COLO668 (cell line): ENCODE measurements at regions not wholly inside any gene's neighbourhood (a gene's known extent, or its start where the extent isn't known, plus 50 kb on each side); places are given as distances from the start of the nearest gene placed in this dataset.

Experiments used
- DNase-seq: peaks from one replicate; lab custom pipeline; 2025; ENCODE audit not compliant: unreplicated experiment; lab: John Stamatoyannopoulos, UW

- no peak for DNase-seq
Measured at GRCh38 chr19:30648866-30649862, 277.0 kb downstream of the ZNF536 start.

DNA sequence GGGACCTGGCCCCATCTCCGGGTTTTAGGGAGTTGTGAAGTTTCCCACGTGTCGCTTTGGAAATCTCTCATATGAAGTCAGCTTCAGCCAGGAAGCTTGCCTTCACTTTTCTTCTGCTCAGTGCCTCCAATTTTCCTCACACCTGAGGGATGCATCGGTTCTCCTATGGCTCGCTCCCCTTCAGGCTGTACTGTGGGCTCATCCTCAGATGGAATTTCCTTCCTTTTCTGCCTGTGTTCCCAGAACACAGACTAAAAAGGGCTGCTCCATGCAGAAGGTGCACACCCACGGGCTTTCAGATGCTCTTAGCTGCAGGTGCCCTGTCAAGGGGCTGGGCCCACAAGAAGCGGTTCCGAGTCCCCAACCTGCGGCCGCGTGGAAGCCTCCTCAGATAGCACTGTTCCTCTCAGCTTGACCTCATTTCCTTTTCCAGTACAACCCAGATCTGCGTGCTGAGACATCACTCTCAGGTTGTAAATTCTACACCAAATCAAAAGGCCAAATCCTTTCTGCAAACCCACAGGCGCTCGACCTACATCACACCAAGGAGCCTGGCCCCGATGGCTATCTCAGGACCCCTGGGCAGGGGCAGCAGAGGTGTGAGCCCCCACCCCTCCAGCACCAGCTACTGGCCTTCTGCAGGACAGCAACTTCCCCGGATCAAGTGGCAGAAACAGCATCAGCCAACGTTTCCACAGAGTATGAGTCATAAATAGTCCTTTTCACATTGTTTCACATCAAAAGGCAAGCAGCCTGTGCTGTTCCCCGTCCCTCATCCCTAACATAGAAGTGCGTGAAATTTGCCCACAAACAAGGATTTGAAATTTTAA, 275.9 kb downstream of the ZNF536 start:
- no peak for DNase-seq

GRCh38 chr19:30646806-30647205, 274.6 kb downstream of the ZNF536 start:
- no peak for DNase-seq

DNA sequence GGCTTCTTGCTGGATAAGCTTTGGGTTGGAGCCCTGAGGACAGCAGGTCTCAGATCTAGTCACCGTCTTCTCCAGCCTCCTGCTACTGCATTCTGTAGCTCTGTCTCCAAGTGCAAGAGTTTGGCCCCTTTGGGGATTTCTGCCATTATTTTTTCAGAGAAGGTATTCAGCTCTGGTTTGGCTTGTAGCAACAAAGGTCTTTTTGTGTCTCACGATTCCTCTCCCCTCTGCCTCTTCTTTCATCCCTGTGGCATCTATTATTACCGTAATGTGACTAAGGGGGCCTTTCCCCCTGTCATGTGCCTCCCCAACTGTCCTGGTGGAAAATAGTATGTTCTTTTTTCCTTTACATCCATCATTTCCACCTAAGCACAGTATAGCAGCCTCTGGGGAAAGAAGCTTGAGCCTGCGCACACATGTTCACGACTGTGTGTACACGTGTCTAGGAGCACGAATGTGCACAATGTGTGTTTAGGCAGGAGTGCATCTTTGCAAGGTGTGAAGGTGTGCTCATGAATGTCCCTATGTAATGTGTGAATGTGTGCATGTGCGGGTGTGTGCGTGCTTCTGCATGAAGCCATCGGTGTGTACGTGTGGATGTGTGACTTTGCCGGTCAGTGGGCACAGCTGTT, 273.9 kb downstream of the ZNF536 start:
- no peak for DNase-seq

DNA sequence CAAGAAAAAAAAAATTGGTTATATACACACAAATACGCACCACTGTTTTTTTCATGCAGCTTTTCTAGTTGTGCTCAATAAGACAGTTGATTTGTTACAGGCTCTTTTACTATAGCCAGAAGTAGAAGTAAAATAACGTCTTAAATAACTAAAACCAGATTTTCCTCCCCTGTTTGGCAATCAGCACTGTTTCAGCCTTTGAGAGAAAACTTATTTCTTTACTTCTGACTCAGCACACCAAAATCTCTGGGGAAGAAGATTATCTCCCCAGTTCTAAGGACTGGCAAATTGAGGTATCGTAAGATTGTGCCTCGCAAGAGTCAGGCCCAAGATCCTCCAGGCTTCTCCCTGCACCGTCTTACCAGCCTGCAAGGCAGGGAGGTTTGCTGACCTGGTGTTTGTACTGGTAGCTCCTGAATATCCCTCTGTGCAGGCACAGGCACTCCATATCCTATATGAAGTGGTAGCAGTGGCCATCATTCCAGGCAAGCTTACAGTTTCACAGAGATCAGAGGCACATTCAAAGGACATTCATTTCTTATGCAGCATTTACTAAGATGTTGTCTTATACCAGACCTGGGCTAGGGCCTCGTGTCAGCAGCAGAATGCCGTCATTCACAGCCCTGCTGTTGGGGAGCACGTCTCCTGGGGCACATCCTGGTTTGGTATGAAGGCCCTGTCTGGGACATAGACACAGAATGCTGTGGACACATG, 268.2 kb downstream of the ZNF536 start:
- no peak for DNase-seq

DNA sequence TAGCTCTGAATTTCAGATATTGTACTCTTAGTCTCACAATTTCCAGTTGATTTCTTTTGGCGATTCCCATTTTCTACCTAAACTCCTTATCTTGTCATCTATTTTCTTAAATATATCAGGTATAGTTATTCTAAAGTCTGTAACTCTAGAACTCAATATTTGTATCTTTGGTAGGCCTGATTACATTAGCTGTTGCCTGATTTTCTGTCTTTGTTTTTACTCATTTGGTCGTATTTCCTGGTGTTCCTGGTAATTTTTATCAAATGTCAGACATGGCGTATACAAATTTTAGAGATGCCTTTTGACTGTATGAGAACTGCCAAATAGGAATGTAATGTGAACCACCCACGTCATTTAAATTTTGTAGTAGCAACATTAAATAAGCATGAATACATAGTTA, 266.7 kb downstream of the ZNF536 start:
- no peak for DNase-seq

- DNase-seq: no peak
Measured at GRCh38 chr19:30637926-30638325, 265.7 kb downstream of the ZNF536 start.

- DNase-seq: no peak
Measured at GRCh38 chr19:30634996-30635975, 263.1 kb downstream of the ZNF536 start.

DNA sequence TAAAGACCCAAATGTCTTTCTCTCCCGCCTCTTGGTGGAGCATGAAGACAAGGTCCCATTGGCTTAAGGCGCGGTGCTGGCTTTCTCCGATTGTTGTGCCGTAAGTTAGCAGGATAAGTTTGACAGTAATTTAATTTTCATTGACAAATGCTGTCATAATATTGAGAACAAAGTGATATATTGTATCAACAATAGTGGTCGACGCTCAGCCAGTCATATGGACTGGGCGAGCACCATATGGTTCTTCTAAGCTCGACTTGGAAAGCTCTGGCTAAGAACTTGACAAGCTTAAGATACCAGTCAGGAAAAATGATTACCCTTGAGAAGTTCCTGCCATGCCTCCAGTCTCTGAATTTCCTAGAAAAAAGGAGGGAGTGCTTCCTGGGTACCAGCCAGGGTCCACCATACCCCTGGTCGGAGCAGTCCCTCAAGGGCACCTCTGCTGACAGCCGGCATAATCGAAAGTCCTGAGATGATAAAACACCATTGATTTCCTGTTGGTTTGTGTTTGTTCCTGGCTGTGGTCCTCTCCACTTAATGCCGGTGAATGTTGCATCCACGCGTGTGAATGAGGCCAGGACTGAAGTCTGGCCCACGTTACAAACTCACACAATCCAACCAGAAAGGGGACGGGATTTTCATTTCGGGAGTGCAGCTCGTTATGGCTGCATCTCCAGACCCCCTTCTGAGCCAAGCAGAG, 262.1 kb downstream of the ZNF536 start:
- DNase-seq: no peak

- DNase-seq: no peak
Measured at GRCh38 chr19:30631033-30631370, 258.8 kb downstream of the ZNF536 start.

DNA sequence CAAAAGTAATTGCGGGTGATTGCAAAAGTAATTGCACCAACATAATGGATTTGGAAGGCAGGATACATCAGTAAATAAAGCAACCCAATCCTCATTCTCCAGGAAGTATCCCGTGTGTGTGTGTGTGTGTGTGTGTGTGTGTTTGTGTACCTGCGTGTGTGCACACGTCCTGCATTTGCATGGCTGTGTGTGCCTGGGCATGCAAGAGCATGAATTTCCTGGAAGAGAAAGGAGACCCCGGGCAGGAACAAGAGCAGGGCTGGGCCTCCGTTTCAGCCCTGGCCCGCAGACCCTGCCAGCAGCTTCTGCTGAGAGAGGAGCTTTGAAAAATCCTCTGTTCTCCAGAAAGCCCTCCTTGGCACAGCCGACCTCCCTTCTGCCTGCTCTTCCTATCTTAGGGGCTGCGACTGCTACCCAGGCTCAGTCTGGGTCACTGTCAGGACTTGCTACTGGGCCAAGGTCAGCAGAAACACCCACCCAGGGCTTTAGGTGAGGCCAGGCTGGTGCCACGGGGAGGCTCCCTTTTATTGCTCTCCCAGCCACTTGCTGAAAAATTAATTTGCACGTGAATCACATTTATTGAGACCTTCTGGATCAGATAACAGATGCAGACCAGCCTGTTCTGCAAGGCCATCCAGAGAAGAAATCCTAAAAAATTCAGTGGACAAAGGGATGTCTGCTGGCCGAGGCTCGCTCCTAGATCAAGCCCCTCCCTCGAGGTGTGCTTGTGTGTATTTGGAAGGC, 258.3 kb downstream of the ZNF536 start:
- no peak for DNase-seq

DNA sequence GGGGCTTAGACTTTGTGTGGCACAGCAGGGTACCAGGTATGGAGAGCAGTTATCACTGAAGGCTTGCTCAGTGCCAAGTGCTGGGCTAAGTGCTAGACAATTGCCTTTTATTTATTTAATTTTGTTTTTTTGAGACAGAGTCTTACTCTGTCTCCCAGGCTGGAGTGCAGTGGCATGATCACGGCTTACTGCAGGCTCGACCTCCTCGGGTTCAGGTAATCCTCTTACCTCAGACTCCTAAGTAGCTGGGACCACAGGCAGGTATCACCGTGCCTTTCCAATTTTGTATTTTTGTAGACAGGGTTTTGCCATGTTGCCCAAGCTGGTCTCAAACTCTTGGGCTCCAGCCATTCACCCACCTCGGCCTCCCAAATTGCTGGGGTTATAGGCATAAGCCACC, 256.9 kb downstream of the ZNF536 start:
- no peak for DNase-seq

DNA sequence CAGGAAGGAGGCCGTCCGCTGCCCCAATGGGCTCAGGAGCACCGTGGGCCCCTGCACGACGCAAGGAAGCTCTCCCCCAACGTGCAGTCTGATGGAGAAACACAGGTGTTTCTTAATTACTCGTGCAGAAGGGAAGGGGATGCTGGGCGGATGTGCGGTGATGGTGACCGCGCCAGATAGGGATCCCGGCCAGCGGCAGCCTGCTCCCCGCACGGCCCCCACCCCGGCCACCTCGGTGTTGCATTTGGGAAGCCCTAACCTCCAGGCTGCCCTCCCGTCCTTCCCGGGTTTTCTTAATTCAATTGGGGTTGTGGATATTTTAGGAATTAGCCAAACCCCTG, 254.4 kb downstream of the ZNF536 start:
- DNase-seq: no peak

DNA sequence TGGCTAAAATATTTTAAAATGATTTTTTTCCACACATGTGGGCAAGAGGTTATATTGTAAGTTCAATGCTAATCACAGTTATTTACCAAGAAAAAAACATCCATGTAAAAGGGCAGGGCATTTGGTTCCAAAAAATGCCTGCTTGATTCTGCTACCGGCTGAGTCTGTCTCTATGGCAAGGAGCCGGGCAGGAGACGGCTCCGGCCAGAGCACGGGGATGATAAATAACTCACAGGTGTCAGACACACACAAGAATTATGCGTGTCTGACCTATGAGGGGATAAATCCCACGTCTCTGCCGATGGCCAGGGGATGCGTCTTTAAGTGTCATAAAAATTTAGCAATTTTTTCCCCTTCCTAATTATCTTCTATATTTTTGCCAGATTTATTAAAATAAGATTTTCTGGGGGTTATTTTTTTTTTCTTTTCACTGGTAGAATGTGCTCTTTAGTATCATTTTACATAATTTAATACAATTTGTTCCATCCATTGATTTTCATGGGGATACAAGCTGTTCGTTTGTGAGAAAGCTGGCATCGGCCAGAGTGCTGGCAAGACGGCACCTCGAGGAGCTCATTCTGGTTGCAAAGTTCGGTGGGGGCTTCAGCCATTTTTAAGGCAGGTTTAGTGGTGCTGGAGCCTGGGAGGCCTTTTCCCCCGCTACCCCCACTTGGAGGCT, 253.9 kb downstream of the ZNF536 start:
- DNase-seq: no peak

DNA sequence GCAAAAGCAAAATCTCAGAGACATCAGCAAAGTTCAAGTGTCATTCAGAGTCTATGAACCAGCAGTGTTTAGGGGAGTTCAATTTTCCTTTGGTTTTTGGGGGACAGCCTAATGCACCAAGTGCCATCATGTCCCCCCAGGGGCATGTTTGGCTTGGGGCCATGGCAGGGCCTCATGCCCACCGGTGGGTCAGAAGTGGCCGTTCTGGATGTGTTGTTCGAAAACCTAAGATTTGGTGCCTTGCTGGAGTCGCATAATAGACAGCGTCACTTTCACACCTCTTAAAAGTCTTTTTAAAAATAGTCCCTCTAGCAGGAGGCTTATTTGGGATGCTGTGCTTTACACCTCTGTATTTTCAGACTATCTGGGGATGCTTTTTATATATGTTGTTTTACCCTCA, 250.1 kb downstream of the ZNF536 start:
- DNase-seq: no peak

DNA sequence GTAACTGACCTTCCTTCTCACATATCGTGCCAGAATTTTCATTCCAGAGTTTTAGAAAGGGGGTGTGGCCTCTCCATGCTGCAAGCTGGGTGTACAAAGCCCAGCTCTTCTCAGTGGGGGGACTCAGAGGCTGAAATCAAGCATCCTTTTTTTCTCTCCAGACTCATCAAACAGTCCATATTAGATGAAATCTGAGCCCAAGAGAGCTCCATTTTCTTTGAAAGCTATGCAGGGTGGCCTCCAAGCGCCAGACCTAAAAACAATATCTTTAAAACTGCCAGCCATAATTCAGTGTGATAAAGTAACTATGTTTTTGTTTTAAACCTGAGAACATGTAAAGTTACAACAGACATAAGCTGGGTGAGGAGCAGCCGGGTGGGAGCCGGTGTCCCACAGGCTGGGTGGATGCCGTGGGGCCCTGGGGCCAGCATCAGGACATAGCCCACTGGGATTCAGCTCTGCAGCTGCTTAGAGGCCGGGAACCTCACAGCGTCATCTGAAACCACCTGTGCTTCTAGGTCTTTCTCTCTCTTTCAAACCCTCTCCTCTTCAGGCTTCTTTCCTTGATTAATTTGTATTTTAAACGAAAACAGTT, 249.2 kb downstream of the ZNF536 start:
- no peak for DNase-seq

DNA sequence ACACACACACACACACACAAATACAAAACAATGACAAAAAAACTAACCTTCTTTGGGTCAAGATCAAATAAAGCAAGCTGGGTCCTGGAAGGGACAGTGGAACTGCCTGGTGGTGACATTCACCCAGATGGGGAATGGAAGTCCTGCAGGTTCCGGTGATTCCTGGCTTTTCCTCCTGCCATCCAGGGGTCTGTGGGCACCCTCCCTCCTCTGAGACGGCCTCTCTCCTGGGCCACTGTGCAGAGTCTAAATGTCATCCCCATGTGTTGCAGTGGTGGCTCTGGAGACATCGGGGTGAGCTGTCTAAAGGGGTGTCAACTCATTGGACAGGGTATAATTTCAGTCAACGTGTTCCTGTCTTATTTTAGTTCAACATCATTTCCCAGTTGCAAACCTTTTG, 248.2 kb downstream of the ZNF536 start:
- no peak for DNase-seq
